HL-60 (cell line): ENCODE measurements at regions not wholly inside any gene's neighbourhood (a gene's known extent, or its start where the extent isn't known, plus 50 kb on each side); places are given as distances from the start of the nearest gene placed in this dataset.

ENCODE experiments used
- DNase-seq, 2 experiments: peaks; one replicate each; pipeline ENCODE4 v3.0.0-alpha.2; 2010 to 2020; ENCODE audit warnings: low read depth in 1 of 2, low spot score in 1 of 2
- H3K27ac ChIP-seq: fragments of 250-450 bp; sonication (Bioruptor Pico); replicated peaks from 2 replicates; pipeline ENCODE4 v1.5.1; 2020; ENCODE audit warnings: mild to moderate bottlenecking, moderate library complexity
- H3K27me3 ChIP-seq: fragments of 250-450 bp; sonication (Bioruptor Pico); 2 replicates; pipeline ENCODE4 v1.5.1; 2021; ENCODE audit warnings: mild to moderate bottlenecking, moderate library complexity; ENCODE audit not compliant: insufficient read depth, poor library complexity, severe bottlenecking
- H3K4me3 ChIP-seq: replicated peaks from 2 replicates; pipeline ENCODE4 v1.5.1; 2011; ENCODE audit warnings: mild to moderate bottlenecking, control low read depth, low read length; ENCODE audit not compliant: insufficient read depth
- GABPA ChIP-seq: IDR thresholded peaks from 2 replicates; pipeline ENCODE4 v1.6.1; 2012; ENCODE audit warnings: low read depth
- POLR2AphosphoS5 ChIP-seq: IDR thresholded peaks from 2 replicates; pipeline ENCODE4 v1.6.1; 2012; ENCODE audit warnings: low read depth
- SPI1 ChIP-seq: IDR thresholded peaks from 2 replicates; pipeline ENCODE4 v1.6.1; 2012; ENCODE audit warnings: low read depth, mild to moderate bottlenecking, borderline replicate concordance
- TF ChIP-seq, protein P1 (sequence below): IDR thresholded peaks from one replicate; pipeline ENCODE4 v1.5.1; 2011; ENCODE audit warnings: low read length, control low read depth, inconsistent platforms; ENCODE audit not compliant: insufficient read depth
- TF ChIP-seq, protein P2 (sequence below): IDR thresholded peaks from 2 replicates; pipeline ENCODE4 v1.6.1; 2012; ENCODE audit warnings: low read depth; ENCODE audit not compliant: insufficient replicate concordance

GRCh38 chr4:33882246-33882990 is 2361.9 kb downstream of the ARAP2 start:
- Histone ChIP-seq H3K4me3 (no peak overlapping the region), H3K27me3 (no peaks in the 10 kb centered on the region), H3K27ac (no peak overlapping the region)
- no peak for DNase-seq
- TF ChIP-seq POLR2AphosphoS5 (no peak), GABPA (no peak), SPI1 (no peak)
- TF ChIP-seq, protein P1, sequence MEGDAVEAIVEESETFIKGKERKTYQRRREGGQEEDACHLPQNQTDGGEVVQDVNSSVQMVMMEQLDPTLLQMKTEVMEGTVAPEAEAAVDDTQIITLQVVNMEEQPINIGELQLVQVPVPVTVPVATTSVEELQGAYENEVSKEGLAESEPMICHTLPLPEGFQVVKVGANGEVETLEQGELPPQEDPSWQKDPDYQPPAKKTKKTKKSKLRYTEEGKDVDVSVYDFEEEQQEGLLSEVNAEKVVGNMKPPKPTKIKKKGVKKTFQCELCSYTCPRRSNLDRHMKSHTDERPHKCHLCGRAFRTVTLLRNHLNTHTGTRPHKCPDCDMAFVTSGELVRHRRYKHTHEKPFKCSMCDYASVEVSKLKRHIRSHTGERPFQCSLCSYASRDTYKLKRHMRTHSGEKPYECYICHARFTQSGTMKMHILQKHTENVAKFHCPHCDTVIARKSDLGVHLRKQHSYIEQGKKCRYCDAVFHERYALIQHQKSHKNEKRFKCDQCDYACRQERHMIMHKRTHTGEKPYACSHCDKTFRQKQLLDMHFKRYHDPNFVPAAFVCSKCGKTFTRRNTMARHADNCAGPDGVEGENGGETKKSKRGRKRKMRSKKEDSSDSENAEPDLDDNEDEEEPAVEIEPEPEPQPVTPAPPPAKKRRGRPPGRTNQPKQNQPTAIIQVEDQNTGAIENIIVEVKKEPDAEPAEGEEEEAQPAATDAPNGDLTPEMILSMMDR: no peak
- TF ChIP-seq, protein P2, sequence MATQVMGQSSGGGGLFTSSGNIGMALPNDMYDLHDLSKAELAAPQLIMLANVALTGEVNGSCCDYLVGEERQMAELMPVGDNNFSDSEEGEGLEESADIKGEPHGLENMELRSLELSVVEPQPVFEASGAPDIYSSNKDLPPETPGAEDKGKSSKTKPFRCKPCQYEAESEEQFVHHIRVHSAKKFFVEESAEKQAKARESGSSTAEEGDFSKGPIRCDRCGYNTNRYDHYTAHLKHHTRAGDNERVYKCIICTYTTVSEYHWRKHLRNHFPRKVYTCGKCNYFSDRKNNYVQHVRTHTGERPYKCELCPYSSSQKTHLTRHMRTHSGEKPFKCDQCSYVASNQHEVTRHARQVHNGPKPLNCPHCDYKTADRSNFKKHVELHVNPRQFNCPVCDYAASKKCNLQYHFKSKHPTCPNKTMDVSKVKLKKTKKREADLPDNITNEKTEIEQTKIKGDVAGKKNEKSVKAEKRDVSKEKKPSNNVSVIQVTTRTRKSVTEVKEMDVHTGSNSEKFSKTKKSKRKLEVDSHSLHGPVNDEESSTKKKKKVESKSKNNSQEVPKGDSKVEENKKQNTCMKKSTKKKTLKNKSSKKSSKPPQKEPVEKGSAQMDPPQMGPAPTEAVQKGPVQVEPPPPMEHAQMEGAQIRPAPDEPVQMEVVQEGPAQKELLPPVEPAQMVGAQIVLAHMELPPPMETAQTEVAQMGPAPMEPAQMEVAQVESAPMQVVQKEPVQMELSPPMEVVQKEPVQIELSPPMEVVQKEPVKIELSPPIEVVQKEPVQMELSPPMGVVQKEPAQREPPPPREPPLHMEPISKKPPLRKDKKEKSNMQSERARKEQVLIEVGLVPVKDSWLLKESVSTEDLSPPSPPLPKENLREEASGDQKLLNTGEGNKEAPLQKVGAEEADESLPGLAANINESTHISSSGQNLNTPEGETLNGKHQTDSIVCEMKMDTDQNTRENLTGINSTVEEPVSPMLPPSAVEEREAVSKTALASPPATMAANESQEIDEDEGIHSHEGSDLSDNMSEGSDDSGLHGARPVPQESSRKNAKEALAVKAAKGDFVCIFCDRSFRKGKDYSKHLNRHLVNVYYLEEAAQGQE: no peak

DNA sequence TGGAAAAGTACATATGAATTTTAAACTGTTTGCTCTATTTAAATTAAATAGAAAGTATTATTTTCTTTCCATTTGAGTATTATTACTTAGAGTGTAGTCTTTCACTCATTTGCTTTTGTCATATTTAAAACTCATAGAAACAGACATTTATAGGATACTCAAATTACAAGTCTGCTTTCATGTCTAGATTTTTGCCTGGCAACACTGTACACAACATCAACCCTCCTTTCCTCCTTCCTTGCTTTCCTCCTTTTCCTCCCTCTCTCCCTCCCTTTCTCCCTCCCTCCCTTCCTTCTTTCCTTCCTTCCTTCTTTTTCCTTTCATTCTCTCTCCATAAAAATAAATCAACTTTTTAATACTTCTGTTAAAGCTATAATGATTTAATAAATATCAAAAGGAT is 2361.2 kb downstream of the ARAP2 start:
- DNase-seq: no peak
- Histone ChIP-seq H3K27me3 (no peaks in the 10 kb centered on the region), H3K4me3 (no peak overlapping the region), H3K27ac (no peak overlapping the region)
- TF ChIP-seq SPI1 (no peak), GABPA (no peak), POLR2AphosphoS5 (no peak)
- TF ChIP-seq, protein P1: no peak
- TF ChIP-seq, protein P2: no peak

GRCh38 chr4:33886356-33886755 is 2358.0 kb downstream of the ARAP2 start:
- Histone ChIP-seq H3K27me3 (no peaks in the 10 kb centered on the region), H3K27ac (no peak overlapping the region), H3K4me3 (no peak overlapping the region)
- TF ChIP-seq GABPA: no peak
- no peak for TF ChIP-seq SPI1
- TF ChIP-seq, protein P1: no peak
- TF ChIP-seq, protein P2: no peak
- no peak for TF ChIP-seq POLR2AphosphoS5
- no peak for DNase-seq
